Caki2 (cell line): ENCODE measurements at regions not wholly inside any gene's neighbourhood (a gene's known extent, or its start where the extent isn't known, plus 50 kb on each side); places are given as distances from the start of the nearest gene placed in this dataset.

Source experiments
- DNase-seq: peaks from one replicate; pipeline ENCODE4 v3.0.0-alpha.2; 2015; ENCODE audit warnings: low read depth
- in situ Hi-C: cut with HindIII; loops from 2 replicates; pipeline ENCODE4 v1.10.0; 2016; ENCODE audit warnings: low sequenced_read_pairs, low pct_unique_long_range_greater_than_20kb, mixed read lengths

GRCh38 chr2:122883849-122884248 lies 1128.4 kb downstream of the TSN start:
- in situ Hi-C loops = no loop called here
- no peak for DNase-seq

- no peak for DNase-seq
- in situ Hi-C loops = no loop called here
Observed at GRCh38 chr2:122884889-122885288, 1129.4 kb downstream of the TSN start.

- in situ Hi-C loops = no loop called here
- DNase-seq = no peak
Observed at GRCh38 chr2:122885436-122885835, 1130.0 kb downstream of the TSN start.

GRCh38 chr2:122886479-122887145 lies 1131.2 kb downstream of the TSN start:
- DNase-seq = no peak
- in situ Hi-C loops = no loop called here

- no peak for DNase-seq
- in situ Hi-C loops = no loop called here
Observed at GRCh38 chr2:122899614-122900013, 1125.5 kb upstream of the CNTNAP5 start.

GRCh38 chr2:122905431-122905830 lies 1119.7 kb upstream of the CNTNAP5 start:
- in situ Hi-C loops = no loop called here
- DNase-seq = no peak

- no peak for DNase-seq
Observed at GRCh38 chr2:122908159-122908558, 1116.9 kb upstream of the CNTNAP5 start.

GRCh38 chr2:122927197-122927596 lies 1097.9 kb upstream of the CNTNAP5 start:
- no peak for DNase-seq
- in situ Hi-C loops = no loop called here

More at GRCh38 chr2:122908159-122908558, 1116.9 kb upstream of the CNTNAP5 start:
- in situ Hi-C loops = no loop called here

- in situ Hi-C loops = no loop called here
- no peak for DNase-seq
Observed at GRCh38 chr2:122927710-122928557, 1097.2 kb upstream of the CNTNAP5 start.

- DNase-seq = no peak
- in situ Hi-C loops = no loop called here
Observed at GRCh38 chr2:122929347-122929746, 1095.7 kb upstream of the CNTNAP5 start.

- in situ Hi-C loops = no loop called here
- no peak for DNase-seq
Observed at GRCh38 chr2:122935506-122935905, 1089.6 kb upstream of the CNTNAP5 start.

- in situ Hi-C loops = no loop called here
- no peak for DNase-seq
Observed at GRCh38 chr2:122939796-122940195, 1085.3 kb upstream of the CNTNAP5 start.

- in situ Hi-C loops = no loop called here
Observed at GRCh38 chr2:122949523-122949922, 1075.6 kb upstream of the CNTNAP5 start.

GRCh38 chr2:122955776-122956175 lies 1069.3 kb upstream of the CNTNAP5 start:
- no peak for DNase-seq
- in situ Hi-C loops = no loop called here

More at GRCh38 chr2:122949523-122949922, 1075.6 kb upstream of the CNTNAP5 start:
- DNase-seq = no peak

- peak; percentile 55 for DNase-seq
- in situ Hi-C loops = no loop called here
Observed at GRCh38 chr2:122960759-122961641, 1064.1 kb upstream of the CNTNAP5 start.

- DNase-seq = no peak
- in situ Hi-C loops = no loop called here
Observed at GRCh38 chr2:122966461-122966860, 1058.6 kb upstream of the CNTNAP5 start.

GRCh38 chr2:122977580-122977979 lies 1047.5 kb upstream of the CNTNAP5 start:
- in situ Hi-C loops = no loop called here
- no peak for DNase-seq

GRCh38 chr2:122980671-122981070 lies 1044.4 kb upstream of the CNTNAP5 start:
- DNase-seq = no peak
- in situ Hi-C loops = no loop called here

GRCh38 chr2:122982936-122983335 lies 1042.2 kb upstream of the CNTNAP5 start:
- no peak for DNase-seq
- in situ Hi-C loops = no loop called here
